ENCODE measurements at regions not wholly inside any gene's neighbourhood (a gene's known extent, or its start where the extent isn't known, plus 50 kb on each side); places are given as distances from the start of the nearest gene placed in this dataset.

DNA sequence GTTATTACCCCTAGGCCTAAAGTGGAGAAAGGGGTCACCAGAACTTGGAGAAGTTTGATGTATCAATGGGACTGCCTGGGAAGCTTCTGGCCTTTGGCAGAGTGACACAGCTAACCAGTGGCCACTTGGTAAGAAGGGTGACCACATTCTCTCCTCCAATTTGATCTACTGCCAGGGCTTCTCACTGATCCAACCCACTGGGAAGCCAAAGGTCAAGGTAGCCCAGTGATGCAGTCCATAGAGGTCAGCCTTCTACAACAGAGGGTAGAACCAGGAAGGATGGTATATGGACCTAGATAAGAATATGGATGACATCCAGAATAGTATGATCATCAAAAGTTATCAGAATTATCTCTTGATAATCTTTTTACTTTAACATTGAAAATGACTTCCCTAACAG is 493.6 kb downstream of the NYAP2 start:
- no peak overlapping the region for H3K27ac ChIP-seq
- TF ChIP-seq, protein P1, sequence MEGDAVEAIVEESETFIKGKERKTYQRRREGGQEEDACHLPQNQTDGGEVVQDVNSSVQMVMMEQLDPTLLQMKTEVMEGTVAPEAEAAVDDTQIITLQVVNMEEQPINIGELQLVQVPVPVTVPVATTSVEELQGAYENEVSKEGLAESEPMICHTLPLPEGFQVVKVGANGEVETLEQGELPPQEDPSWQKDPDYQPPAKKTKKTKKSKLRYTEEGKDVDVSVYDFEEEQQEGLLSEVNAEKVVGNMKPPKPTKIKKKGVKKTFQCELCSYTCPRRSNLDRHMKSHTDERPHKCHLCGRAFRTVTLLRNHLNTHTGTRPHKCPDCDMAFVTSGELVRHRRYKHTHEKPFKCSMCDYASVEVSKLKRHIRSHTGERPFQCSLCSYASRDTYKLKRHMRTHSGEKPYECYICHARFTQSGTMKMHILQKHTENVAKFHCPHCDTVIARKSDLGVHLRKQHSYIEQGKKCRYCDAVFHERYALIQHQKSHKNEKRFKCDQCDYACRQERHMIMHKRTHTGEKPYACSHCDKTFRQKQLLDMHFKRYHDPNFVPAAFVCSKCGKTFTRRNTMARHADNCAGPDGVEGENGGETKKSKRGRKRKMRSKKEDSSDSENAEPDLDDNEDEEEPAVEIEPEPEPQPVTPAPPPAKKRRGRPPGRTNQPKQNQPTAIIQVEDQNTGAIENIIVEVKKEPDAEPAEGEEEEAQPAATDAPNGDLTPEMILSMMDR (conservative IDR thresholded peaks at IDR 0.05), result no peak

DNA sequence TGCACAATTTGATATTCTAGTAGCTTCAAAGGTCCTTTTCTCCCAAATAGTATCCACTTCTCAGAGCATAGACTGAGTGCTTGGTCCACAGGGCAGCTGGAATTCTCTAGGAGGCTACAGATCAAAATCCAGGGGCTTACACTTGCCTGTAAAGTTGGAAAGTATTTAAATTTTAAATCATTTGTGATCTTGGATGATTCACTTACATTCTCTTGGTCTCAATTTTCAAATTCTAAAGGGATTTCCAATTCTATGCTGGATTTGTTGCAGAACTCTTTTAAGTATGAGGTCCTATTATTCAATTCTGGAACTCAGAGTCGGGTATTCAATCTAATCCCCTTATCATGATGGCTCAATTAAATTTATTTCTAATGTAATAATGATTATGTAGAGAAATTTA is 492.3 kb downstream of the NYAP2 start:
- TF ChIP-seq, protein P1 (conservative IDR thresholded peaks at IDR 0.05), result no peak
- H3K27ac ChIP-seq, result no peak overlapping the region

DNA sequence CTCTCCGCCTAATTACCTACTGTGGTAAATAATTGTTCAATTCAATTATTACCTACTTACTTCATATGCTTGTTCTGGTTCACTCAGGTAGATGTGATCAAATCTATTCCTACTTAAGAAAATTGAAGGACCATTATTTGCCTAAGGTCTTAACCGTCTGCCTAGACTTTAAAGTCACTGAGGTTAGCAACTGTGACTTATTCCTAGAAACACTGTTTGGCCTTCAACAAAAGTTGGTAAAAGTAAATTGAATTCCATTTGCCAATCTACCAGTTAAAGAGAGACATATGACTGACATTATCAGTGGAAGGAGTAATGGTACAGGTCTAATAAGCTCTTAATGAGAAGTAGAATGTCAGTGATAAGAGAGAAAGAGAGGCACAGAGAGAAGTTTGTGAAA is 491.5 kb downstream of the NYAP2 start:
- TF ChIP-seq, protein P1 (conservative IDR thresholded peaks at IDR 0.05), result no peak
- H3K27ac ChIP-seq, result no peak overlapping the region

DNA sequence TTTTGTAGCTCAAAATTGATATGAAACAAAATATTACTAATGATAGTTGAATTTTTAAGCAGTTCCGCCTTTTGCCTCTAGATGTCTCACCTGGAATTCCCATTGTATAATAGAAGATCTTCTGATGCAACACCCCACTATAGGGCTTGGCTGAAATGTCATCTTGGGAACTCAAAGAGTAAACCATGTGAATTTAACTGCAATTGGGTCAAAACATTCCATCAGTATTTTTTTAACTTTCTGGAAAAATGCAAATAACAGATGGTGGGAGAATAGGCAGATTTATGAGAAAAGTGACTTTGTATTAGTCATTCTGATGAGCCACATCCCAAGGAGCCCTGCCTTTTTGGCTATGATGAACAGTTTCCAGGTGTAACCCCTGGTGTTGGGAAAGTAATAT is 489.9 kb downstream of the NYAP2 start:
- H3K27ac ChIP-seq, result no peak overlapping the region
- TF ChIP-seq, protein P1 (conservative IDR thresholded peaks at IDR 0.05), result peak; percentile 84

DNA sequence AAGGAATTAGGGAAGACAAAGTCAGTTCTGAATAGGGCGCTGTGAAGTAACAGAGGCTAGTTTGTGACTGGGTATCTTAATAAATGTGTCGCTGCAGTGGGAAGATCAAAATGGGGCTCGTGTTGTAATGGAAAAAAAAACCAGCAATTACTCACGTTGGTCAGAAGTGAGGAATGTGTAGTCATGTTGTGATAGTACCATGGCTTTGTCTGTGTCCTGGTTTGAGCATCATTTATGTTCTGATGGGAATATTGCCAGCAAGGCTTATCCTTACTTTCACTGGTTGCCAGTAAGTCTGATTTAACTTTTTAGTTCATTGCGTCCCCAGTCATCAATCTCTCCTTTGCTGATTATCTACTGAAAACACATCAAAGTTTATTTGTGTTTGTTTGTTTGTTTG is 467.6 kb downstream of the NYAP2 start:
- TF ChIP-seq, protein P1 (conservative IDR thresholded peaks at IDR 0.05), result no peak
- no peak overlapping the region for H3K27ac ChIP-seq

DNA sequence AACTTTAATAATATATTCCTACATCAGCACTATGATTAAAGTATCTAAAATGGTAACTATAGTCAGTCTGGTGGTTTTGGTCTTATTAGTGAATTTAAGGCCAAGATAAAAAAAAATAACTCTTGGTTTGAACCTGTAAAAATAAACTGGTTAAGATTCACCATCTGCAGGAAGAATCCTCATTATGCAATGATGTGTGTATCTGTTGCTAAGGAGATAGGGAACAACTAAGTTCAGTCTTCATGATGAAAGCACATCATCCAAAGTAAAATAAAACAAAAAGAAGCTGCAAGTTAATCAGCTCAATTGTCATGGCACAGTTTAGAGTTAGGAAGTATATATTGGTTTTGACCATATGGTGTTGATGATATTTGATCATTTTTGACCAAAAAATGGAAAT is 466.0 kb downstream of the NYAP2 start:
- H3K27ac ChIP-seq, result no peak overlapping the region
- TF ChIP-seq, protein P1 (conservative IDR thresholded peaks at IDR 0.05), result no peak

DNA sequence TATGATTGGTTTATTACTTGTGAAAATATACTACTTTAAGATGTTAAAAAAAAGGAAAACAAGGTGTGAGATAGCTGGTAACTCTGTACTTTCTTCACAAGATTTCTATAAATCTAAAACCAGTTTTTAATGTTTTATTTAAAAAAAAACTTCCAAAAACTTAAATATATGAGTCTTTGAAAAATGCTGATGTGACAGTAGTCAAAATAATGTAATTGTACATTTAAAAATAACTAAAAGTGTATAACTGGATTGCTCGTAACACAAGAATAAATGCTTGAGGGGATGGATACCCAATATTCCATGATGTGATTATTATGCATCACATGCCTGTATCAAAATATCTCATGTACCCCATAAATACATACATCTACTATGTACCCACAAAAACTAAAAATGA is 464.9 kb downstream of the NYAP2 start:
- H3K27ac ChIP-seq, result no peak overlapping the region
- TF ChIP-seq, protein P1 (conservative IDR thresholded peaks at IDR 0.05), result no peak

DNA sequence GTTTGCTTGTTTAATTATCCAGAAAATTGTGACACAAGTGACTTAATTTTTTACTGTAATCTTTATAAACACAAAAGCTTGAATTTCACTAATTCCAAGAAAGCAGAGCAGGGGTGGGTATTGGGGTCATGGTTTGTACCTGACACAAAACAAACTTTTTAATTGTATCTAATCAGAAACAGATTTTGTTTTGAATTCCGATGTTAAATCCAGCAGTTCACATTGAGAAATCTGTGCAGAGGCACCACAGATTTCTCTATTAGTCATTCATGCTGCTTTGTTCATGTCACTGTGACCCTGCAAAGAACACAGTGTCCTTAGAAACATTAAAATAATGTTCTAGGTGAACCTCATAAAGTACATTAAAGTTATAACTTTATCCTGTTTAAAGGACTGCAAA is 443.4 kb downstream of the NYAP2 start:
- TF ChIP-seq, protein P1 (conservative IDR thresholded peaks at IDR 0.05), result no peak

More for the DNA sequence above, 443.4 kb downstream of the NYAP2 start:
- peak overlapping the region; percentile 42; the same call in 1 of the 2 replicates for H3K27ac ChIP-seq

Data from VCaP (cell line).